KMS-11 (cell line): ENCODE measurements at regions not wholly inside any gene's neighbourhood (a gene's known extent, or its start where the extent isn't known, plus 50 kb on each side); places are given as distances from the start of the nearest gene placed in this dataset.
A peak's percentile ranks its signal among the peaks of the same experiment; 100 is the strongest.

Experiments
- H2AFZ ChIP-seq: fragments of 200-600 bp; sonication (generic); 2 replicates; pipeline ENCODE4 v1.6.1; 2016; ENCODE audit warnings: antibody characterized with exemption, mixed run types, low read depth
- H3K27ac ChIP-seq: fragments of 200-600 bp; sonication (generic); 2 replicates; pipeline ENCODE4 v1.6.1; 2016; ENCODE audit warnings: mild to moderate bottlenecking, mixed run types
- H3K27me3 ChIP-seq: fragments of 200-600 bp; sonication (generic); 2 replicates; pipeline ENCODE4 v1.6.1; 2017; ENCODE audit warnings: mild to moderate bottlenecking, low read depth, mixed run types, moderate library complexity; ENCODE audit not compliant: insufficient read depth
- H3K36me3 ChIP-seq: fragments of 200-600 bp; sonication (generic); 2 replicates; pipeline ENCODE4 v1.6.1; 2017; ENCODE audit warnings: mild to moderate bottlenecking, mixed run types; ENCODE audit not compliant: insufficient read depth
- H3K4me1 ChIP-seq: fragments of 200-600 bp; sonication (generic); 2 replicates; pipeline ENCODE4 v1.6.1; 2016; ENCODE audit warnings: mild to moderate bottlenecking, low read depth, mixed run types; ENCODE audit not compliant: poor library complexity, severe bottlenecking
- H3K4me2 ChIP-seq: fragments of 200-600 bp; sonication (generic); 2 replicates; pipeline ENCODE4 v1.7.0; 2016; ENCODE audit warnings: mild to moderate bottlenecking, mixed run types
- H3K4me3 ChIP-seq: fragments of 200-600 bp; sonication (generic); IDR thresholded peaks from 2 replicates; pipeline ENCODE4 v1.6.1; 2017; ENCODE audit warnings: low read depth, low read length, mixed read lengths; ENCODE audit not compliant: insufficient read depth
- H3K79me2 ChIP-seq: fragments of 200-600 bp; sonication (generic); 2 replicates; pipeline ENCODE4 v1.6.1; 2016; ENCODE audit warnings: low read depth, mixed run types; ENCODE audit not compliant: insufficient read depth
- H3K9ac ChIP-seq: fragments of 200-600 bp; sonication (generic); 2 replicates; pipeline ENCODE4 v1.6.1; 2016; ENCODE audit warnings: mild to moderate bottlenecking, mixed run types
- H4K20me1 ChIP-seq: fragments of 200-600 bp; sonication (generic); 2 replicates; pipeline ENCODE4 v1.6.1; 2016; ENCODE audit warnings: mild to moderate bottlenecking, mixed run types; ENCODE audit not compliant: insufficient read depth
- TF ChIP-seq, protein P1 (sequence below): fragments of 200-600 bp; sonication (generic); conservative IDR thresholded peaks from 2 replicates; pipeline ENCODE4 v1.6.1; 2017; ENCODE audit warnings: low read depth, mild to moderate bottlenecking, antibody characterized with exemption, low read length, moderate library complexity, mixed read lengths

DNA sequence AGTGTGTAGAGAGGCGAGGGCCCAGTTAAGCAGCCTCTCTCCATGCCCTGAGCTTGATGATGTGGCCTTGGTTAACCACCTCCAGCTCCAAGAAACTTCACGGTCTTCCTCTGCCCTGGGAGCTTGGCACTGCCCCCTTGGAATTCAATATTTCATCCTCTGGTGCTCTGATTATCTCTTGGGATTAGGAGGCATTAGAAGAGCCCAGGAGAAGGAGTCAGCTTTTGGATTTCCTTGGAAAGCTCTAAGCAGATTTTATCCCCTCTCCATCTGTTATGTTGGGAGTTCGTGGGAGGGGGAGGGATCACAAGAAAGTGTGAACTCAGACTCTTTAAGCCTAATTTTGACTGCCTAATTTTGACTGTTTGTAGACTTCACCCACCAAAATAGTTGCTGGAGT, 132.7 kb upstream of the AGBL1 start:
- Histone ChIP-seq H3K36me3 (no peaks in the 10 kb centered on the region), H3K4me2 (no peak overlapping the region), H3K4me3 (no peak overlapping the region), H2AFZ (no peak overlapping the region), H3K79me2 (no peaks in the 10 kb centered on the region), H3K27me3 (no peaks in the 10 kb centered on the region), H3K9ac (no peak overlapping the region), H3K27ac (no peak overlapping the region), H4K20me1 (no peaks in the 10 kb centered on the region), H3K4me1 (peaks cover 55% of the 10 kb centered on the region)
- TF ChIP-seq, protein P1, sequence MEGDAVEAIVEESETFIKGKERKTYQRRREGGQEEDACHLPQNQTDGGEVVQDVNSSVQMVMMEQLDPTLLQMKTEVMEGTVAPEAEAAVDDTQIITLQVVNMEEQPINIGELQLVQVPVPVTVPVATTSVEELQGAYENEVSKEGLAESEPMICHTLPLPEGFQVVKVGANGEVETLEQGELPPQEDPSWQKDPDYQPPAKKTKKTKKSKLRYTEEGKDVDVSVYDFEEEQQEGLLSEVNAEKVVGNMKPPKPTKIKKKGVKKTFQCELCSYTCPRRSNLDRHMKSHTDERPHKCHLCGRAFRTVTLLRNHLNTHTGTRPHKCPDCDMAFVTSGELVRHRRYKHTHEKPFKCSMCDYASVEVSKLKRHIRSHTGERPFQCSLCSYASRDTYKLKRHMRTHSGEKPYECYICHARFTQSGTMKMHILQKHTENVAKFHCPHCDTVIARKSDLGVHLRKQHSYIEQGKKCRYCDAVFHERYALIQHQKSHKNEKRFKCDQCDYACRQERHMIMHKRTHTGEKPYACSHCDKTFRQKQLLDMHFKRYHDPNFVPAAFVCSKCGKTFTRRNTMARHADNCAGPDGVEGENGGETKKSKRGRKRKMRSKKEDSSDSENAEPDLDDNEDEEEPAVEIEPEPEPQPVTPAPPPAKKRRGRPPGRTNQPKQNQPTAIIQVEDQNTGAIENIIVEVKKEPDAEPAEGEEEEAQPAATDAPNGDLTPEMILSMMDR, result no peak

DNA sequence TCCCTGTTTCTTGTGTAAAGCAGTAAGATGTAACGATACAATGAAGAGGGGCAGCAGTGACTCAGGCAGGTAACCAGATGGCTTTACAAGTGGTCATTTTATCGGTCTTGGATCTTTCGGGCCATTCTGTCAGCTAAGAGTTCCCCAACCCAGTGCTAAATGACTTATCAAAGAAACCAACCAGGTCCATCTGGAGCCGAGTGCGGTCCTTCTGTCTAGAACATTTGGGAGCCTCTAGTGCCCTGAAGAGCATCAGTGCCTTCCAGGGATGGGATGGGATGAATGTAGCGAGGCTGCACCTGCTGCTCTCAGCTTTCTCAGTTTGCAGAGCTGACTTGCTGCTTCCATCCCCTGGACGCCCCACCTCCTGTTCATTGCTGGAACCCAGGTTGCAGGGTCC, 131.7 kb upstream of the AGBL1 start:
- Histone ChIP-seq H3K36me3 (no peaks in the 10 kb centered on the region), H2AFZ (no peak overlapping the region), H3K4me3 (no peak overlapping the region), H3K27ac (no peak overlapping the region), H3K4me1 (peaks cover 64% of the 10 kb centered on the region), H3K4me2 (peak overlapping the region; percentile 65; the same call in 1 of the 2 replicates), H3K9ac (no peak overlapping the region), H4K20me1 (no peaks in the 10 kb centered on the region), H3K79me2 (no peaks in the 10 kb centered on the region), H3K27me3 (no peaks in the 10 kb centered on the region)
- TF ChIP-seq, protein P1, result no peak

- Histone ChIP-seq H3K9ac (peak overlapping the region; percentile 35), H4K20me1 (no peaks in the 10 kb centered on the region), H3K4me1 (peaks cover 77% of the 10 kb centered on the region), H2AFZ (0 out of 2 replicates have a peak overlapping the region, but pooled peaks have one; percentile 0), H3K4me3 (no peak overlapping the region), H3K36me3 (no peaks in the 10 kb centered on the region), H3K79me2 (no peaks in the 10 kb centered on the region), H3K27me3 (no peaks in the 10 kb centered on the region), H3K4me2 (peak overlapping the region; percentile 80), H3K27ac (peak overlapping the region; percentile 84)
- TF ChIP-seq, protein P1, result no peak
These were observed 129.6 kb upstream of the AGBL1 start for GRCh38 chr15:85950101-85950500.

DNA sequence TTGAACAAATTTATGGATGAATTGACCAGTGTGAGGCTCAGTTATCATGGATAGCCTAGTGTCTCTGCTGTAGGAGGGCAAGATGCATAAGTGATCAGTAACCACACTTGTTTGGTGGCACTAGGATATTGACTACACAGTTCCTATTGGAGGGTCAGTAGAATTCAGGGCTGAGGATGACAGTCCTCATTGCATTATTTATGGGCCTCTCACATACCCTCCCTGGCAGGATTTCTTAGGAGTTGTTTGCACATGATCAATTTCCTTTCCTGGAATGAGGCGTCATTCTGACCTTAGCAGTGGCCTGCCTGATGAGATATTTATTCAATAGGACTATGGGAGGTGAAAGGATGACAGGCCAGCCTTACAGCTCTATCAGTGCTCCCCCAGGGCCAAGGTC, 125.1 kb upstream of the AGBL1 start:
- no peaks in the 10 kb centered on the region for H4K20me1 ChIP-seq
- H3K4me3 ChIP-seq, result no peak overlapping the region
- H3K4me2 ChIP-seq, result 0 out of 2 replicates have a peak overlapping the region, but pooled peaks have one; percentile 47
- peaks cover 65% of the 10 kb centered on the region for H3K4me1 ChIP-seq
- H3K9ac ChIP-seq, result no peak overlapping the region
- H3K36me3 ChIP-seq, result no peaks in the 10 kb centered on the region
- no peak overlapping the region for H3K27ac ChIP-seq
- no peaks in the 10 kb centered on the region for H3K79me2 ChIP-seq
- H3K27me3 ChIP-seq, result no peaks in the 10 kb centered on the region
- H2AFZ ChIP-seq, result no peak overlapping the region
- TF ChIP-seq, protein P1, result no peak
